MCF 10A (cell line): ENCODE measurements at regions not wholly inside any gene's neighbourhood (a gene's known extent, or its start where the extent isn't known, plus 50 kb on each side); places are given as distances from the start of the nearest gene placed in this dataset.
"Not testable (repeated sequence)": the region's sequence is repeated elsewhere in the genome, so short reads cannot be mapped to it uniquely, and the experiment has no call there.

Experiments used
- BruUV-seq: library from RNA; stranded (reverse); fragments of 400-500 nt; replicated peaks from 2 replicates; lab custom pipeline; 2021; lab: Mats Ljungman, UMichigan
- CTCF ChIA-PET: fragments of 300-600 bp; sonication (Branson Sonifier 250); formaldehyde crosslinking; extraction: SDS; loops from one replicate; lab custom pipeline; 2021; ENCODE audit warnings: antibody characterized with exemption, inconsistent platforms; lab: Yijun Ruan, JAX
- POLR2A ChIA-PET: fragments of 300-600, 350-650 bp; sonication (Branson Sonifier 250); formaldehyde crosslinking; extraction: SDS; loops from one replicate; lab custom pipeline; 2020; ENCODE audit warnings: antibody characterized with exemption, inconsistent platforms; lab: Yijun Ruan, JAX
- DNase-seq: peaks from one replicate; pipeline ENCODE4 v3.0.0-alpha.2; 2018; ENCODE audit not compliant: unreplicated experiment
- H3K27ac Mint-ChIP-seq: one replicate; pipeline ENCODE4 v1.8.0; 2022; ENCODE audit warnings: mild to moderate bottlenecking, low read depth, mixed read lengths; ENCODE audit not compliant: unreplicated experiment
- H3K27me3 Mint-ChIP-seq: one replicate; pipeline ENCODE4 v1.8.0; 2022; ENCODE audit warnings: mixed read lengths; ENCODE audit not compliant: insufficient read depth, unreplicated experiment
- H3K36me3 Mint-ChIP-seq: one replicate; pipeline ENCODE4 v1.8.0; 2022; ENCODE audit warnings: mild to moderate bottlenecking, moderate library complexity, mixed read lengths; ENCODE audit not compliant: insufficient read depth, unreplicated experiment
- H3K4me1 Mint-ChIP-seq: one replicate; pipeline ENCODE4 v1.8.0; 2022; ENCODE audit warnings: mixed read lengths; ENCODE audit not compliant: insufficient read depth, unreplicated experiment
- H3K4me3 Mint-ChIP-seq: one replicate; pipeline ENCODE4 v1.8.0; 2022; ENCODE audit warnings: mild to moderate bottlenecking, moderate library complexity, mixed read lengths; ENCODE audit not compliant: unreplicated experiment
- H3K9me3 Mint-ChIP-seq: one replicate; pipeline ENCODE4 v1.8.0; 2022; ENCODE audit warnings: mixed read lengths; ENCODE audit not compliant: unreplicated experiment
- CTCF ChIP-seq: fragments of 200-600 bp; IDR thresholded peaks from one replicate; pipeline ENCODE4 v1.8.0; 2022; ENCODE audit warnings: antibody characterized with exemption, mild to moderate bottlenecking; ENCODE audit not compliant: unreplicated experiment
- intact Hi-C: fragments of 100-400 bp; cut with micrococcal nuclease; formaldehyde crosslinking; loops from 2 replicates; pipeline ENCODE4 v1.14.1; 2022

- ChIA-PET CTCF (no interaction called here), POLR2A (no interaction called here)
- BruUV-seq: no TSS peak
- intact Hi-C loops: no loop called here
- no peak overlapping the region for H3K4me3 Mint-ChIP-seq
- H3K36me3 Mint-ChIP-seq: no peaks in the 10 kb centered on the region
- peaks cover 7% of the 10 kb centered on the region for H3K9me3 Mint-ChIP-seq
- no peaks in the 10 kb centered on the region for H3K4me1 Mint-ChIP-seq
- no peaks in the 10 kb centered on the region for H3K27me3 Mint-ChIP-seq
- no peak for DNase-seq
- no peak for TF ChIP-seq CTCF
- H3K27ac Mint-ChIP-seq: no peak overlapping the region
These were observed 836.1 kb upstream of the CDH6 start for GRCh38 chr5:30357371-30357770.

GRCh38 chr5:30355675-30356074 lies 837.8 kb upstream of the CDH6 start:
- H3K4me1 Mint-ChIP-seq: no peaks in the 10 kb centered on the region
- no peak for TF ChIP-seq CTCF
- no peaks in the 10 kb centered on the region for H3K36me3 Mint-ChIP-seq
- H3K4me3 Mint-ChIP-seq: no peak overlapping the region
- no peak overlapping the region for H3K27ac Mint-ChIP-seq
- CTCF ChIA-PET: interaction anchor here (0.8 kb wide), 1 partner anchor 315 kb away, joined by 4 read pairs; no protein-coding TSS in a partner anchor
- intact Hi-C loops: no loop called here
- no peak for DNase-seq
- POLR2A ChIA-PET: no interaction called here
- no peaks in the 10 kb centered on the region for H3K27me3 Mint-ChIP-seq
- no peaks in the 10 kb centered on the region for H3K9me3 Mint-ChIP-seq
- BruUV-seq: no TSS peak

GRCh38 chr5:30347858-30348257 lies 845.6 kb upstream of the CDH6 start:
- ChIA-PET POLR2A (no interaction called here), CTCF (interaction anchor here (0.6 kb wide), 1 partner anchor 308 kb away, joined by 3 read pairs; no protein-coding TSS in a partner anchor)
- intact Hi-C loops: no loop called here
- Mint-ChIP-seq H3K9me3 (no peaks in the 10 kb centered on the region), H3K36me3 (no peaks in the 10 kb centered on the region), H3K27me3 (no peaks in the 10 kb centered on the region), H3K27ac (no peak overlapping the region), H3K4me3 (no peak overlapping the region), H3K4me1 (no peaks in the 10 kb centered on the region)
- BruUV-seq: no TSS peak
- no peak for TF ChIP-seq CTCF
- no peak for DNase-seq

- DNase-seq, H3K4me1 Mint-ChIP-seq, H3K27me3 Mint-ChIP-seq, H3K4me3 Mint-ChIP-seq, H3K27ac Mint-ChIP-seq, H3K9me3 Mint-ChIP-seq, POLR2A ChIA-PET, H3K36me3 Mint-ChIP-seq, intact Hi-C loops, CTCF ChIA-PET, BruUV-seq: not testable (repeated sequence)
These were observed 847.7 kb upstream of the CDH6 start for GRCh38 chr5:30345539-30346345.
